ENCODE measurements at regions not wholly inside any gene's neighbourhood (a gene's known extent, or its start where the extent isn't known, plus 50 kb on each side); places are given as distances from the start of the nearest gene placed in this dataset.

DNA sequence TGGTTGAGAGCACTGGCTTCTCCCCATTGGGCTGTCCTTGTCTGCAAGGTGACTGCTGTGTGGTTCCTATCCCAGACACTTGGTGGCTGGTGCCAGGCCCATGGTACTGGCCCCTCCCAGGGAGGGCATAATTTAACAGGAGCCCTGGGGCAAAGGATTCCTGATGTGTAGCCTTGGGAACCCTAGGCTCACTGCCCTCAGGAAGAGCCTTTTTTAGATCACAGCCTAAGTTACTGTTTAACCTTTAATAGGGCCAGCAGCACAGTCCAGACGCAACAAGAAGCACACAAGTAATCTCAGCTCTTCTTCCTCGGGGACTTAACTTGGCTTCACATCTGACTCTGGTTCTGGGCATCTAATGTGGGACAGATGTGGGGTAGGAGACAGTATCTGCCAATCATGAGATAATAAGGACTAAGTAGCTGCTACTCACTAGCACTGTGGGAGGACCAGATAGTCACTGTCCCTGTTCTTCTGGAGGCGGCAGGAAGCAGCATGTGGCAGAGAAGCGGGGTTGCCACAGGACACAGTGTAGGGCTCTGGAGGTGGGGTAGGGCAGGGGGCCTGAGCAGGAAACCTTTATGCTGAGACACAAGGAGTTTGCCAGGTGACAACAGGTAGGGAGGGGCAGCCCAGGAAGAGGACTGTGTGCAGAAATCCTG, 136.3 kb downstream of the TMEM17 start:
- DNase-seq (ENCODE audit: low read depth in 2 of 2): no peak

- no peak for DNase-seq (ENCODE audit: low read depth in 2 of 2)
Observed at GRCh38 chr2:62364791-62365528, 141.0 kb downstream of the TMEM17 start.

GRCh38 chr2:62363166-62363565, 142.8 kb downstream of the TMEM17 start:
- DNase-seq (ENCODE audit: low read depth in 2 of 2): no peak

- DNase-seq (ENCODE audit: low read depth in 2 of 2): no peak
Observed at GRCh38 chr2:62362561-62362960, 143.4 kb downstream of the TMEM17 start.

- no peak for DNase-seq (ENCODE audit: low read depth in 2 of 2)
Observed at GRCh38 chr2:62361964-62362363, 144.0 kb downstream of the TMEM17 start.

DNA sequence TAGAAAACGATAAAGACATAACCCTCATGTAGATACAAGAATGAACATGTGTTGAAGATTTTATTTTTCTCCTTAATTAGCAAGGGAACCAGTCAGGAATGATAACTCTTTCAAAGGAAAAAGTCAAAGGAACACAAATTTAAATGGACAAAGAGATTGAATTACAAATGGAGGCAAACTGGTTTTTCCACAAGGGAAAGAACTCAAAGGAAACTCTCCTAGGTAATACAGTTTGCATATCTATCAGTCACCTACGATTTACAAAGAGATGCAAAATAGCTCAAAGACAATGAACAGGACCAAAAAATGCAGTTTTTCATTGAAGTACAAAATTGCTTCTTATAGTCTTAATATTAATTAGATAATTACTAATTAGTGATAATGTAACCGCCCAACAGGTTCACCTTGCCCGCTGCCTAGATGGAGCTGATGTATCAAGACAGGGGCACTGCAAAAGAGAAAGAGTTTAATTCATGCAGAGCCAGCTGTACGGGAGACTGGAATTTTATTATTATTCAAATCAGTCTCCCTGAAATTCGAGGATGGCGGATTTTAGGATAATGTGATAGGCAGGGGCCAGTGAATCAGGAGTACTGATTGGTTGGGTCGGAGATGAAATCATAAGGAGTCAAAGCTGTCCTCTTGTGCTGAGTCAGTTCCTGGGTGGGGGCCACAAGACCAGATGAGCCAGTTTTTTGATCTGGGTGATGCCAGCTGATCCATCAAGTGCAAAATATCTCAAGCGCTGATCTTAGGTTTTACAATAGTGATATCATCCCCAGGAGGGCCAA, 151.0 kb downstream of the TMEM17 start:
- DNase-seq (ENCODE audit: low read depth in 2 of 2): no peak

- no peak for DNase-seq (ENCODE audit: low read depth in 2 of 2)
Observed at GRCh38 chr2:62352031-62352430, 154.0 kb downstream of the TMEM17 start.

DNA sequence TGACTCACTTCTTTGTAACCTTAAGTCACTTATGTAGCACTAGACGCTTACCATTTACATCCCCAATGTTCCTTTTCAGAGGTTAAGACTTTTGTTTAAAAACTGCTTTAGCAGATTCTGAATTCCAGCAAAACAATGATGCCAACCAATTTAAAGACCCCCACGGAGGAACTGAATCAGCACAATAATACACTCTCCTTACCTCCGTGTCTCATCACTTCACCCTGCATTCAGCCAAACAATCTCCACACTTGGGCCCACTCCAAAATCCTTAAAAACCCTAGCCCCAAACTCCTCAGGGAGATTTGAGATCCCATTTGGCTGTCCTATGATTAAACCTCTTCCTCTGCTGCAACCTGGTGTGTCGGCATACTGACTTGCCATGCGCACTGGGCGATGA, 153.9 kb downstream of the B3GNT2 start:
- DNase-seq (ENCODE audit: low read depth in 2 of 2): no peak

DNA sequence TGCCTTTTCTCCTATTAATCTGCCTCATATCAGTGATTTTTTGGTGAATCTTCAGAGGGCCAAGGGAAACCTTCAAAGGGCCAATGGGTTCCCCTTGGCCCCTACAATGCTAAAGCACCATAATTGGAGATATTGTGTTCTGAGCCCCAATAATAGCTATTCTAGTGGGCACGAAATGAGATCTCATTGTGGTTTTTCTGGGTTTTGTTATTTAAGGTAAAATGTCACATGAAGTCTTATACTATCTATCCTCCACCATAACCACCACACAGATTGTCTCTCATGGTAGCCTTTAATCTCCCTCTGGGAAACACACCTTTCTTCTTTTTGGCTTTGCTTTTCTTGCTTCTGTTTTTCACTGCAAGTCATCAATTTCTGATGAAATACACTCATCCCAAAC, 152.8 kb downstream of the B3GNT2 start:
- DNase-seq (ENCODE audit: low read depth in 2 of 2): no peak

- DNase-seq (ENCODE audit: low read depth in 2 of 2): no peak
Observed at GRCh38 chr2:62347563-62348270, 151.8 kb downstream of the B3GNT2 start.

GRCh38 chr2:62344472-62344871, 148.6 kb downstream of the B3GNT2 start:
- no peak for DNase-seq (ENCODE audit: low read depth in 2 of 2)

GRCh38 chr2:62343636-62344337, 147.9 kb downstream of the B3GNT2 start:
- DNase-seq (ENCODE audit: low read depth in 2 of 2): no peak

- no peak for DNase-seq (ENCODE audit: low read depth in 2 of 2)
Observed at GRCh38 chr2:62343206-62343605, 147.3 kb downstream of the B3GNT2 start.

DNA sequence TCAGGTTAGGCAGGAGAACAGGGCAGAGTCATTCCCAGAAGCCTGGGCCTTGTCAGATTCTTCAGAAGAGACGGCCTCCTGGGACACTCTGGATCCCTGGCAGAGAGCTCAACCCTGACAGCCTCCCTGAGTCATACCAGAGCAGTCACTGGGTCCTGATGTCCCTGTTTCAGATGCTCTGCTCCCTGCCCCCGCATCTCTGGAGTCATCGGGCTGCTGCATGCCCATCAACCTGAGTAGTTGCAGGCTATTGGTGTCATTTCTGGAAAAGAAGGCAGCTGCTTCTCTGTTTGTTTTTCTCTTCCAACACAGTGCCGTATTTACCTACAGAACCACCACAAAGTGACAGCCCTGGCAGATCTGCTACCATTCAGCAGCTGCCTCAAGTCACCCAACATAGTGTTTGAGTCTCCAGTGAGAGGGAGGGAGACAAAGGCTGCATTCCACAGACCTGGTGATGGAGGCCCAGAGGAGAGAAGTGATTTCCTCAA, 145.1 kb downstream of the B3GNT2 start:
- DNase-seq (ENCODE audit: low read depth in 2 of 2): no peak

- no peak for DNase-seq (ENCODE audit: low read depth in 2 of 2)
Observed at GRCh38 chr2:62339837-62340236, 143.9 kb downstream of the B3GNT2 start.

GRCh38 chr2:62339413-62339812, 143.5 kb downstream of the B3GNT2 start:
- DNase-seq (ENCODE audit: low read depth in 2 of 2): no peak

- DNase-seq (ENCODE audit: low read depth in 2 of 2): no peak
Observed at GRCh38 chr2:62338111-62338510, 142.2 kb downstream of the B3GNT2 start.

DNA sequence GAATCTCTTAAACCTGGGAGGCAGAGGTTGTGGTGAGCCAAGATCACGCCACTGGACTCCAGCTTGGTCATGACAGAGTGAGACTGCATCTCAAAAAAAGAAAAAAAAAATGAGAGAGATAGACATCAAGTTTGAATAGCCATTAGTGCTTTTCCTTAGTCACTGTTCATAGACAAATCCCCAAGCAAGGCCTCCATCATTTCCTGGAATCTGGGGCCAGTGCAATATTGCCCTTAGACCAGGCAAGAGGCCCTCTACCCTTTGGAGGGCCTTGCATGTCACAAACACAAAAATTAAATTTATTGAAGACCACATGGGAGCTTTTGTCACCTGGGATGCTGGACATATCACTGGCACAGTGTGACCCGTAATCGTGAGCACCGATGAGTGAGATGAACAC, 141.5 kb downstream of the B3GNT2 start:
- DNase-seq (ENCODE audit: low read depth in 2 of 2): no peak

- no peak for DNase-seq (ENCODE audit: low read depth in 2 of 2)
Observed at GRCh38 chr2:62335612-62336011, 139.7 kb downstream of the B3GNT2 start.

GRCh38 chr2:62334440-62335058, 138.6 kb downstream of the B3GNT2 start:
- no peak for DNase-seq (ENCODE audit: low read depth in 2 of 2)

DNA sequence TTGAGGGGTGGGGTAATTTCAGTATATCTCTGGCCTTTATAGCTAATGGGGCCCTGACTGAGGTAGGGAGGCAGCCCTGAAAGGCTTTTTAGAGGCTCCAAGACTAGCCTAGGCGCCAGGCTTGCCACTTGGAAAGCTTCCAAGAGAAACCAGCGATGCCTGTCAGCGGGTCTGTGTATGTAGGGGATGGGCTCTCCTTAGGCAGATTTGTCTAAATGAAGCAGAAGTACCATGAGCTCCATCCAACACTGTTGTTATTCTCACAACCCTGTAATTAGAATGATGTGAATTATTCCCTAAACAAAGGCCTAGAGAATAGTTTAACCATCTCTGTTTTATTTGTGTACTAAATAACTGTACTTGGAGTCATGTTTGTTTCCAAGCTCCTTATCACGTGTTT, 138.1 kb downstream of the B3GNT2 start:
- no peak for DNase-seq (ENCODE audit: low read depth in 2 of 2)

All from stimulated activated CD8-positive, alpha-beta memory T cell treated with anti-CD3 and anti-CD28 coated beads, Interleukin-7, amount 100 ng/mL, for 1 hour (primary cell).